Liver (tissue), 8 donors: ENCODE measurements at regions not wholly inside any gene's neighbourhood (a gene's known extent, or its start where the extent isn't known, plus 50 kb on each side); places are given as distances from the start of the nearest gene placed in this dataset.

Experiments used
- DNase-seq: peaks from one replicate; pipeline ENCODE4 v3.0.0-alpha.2; 2017; ENCODE audit warnings: low spot score
- H3K27ac ChIP-seq, 2 donors: one replicate each; pipeline ENCODE4 v1.7.0; 2013; ENCODE audit warnings: inconsistent platforms in 2 of 2, low read length in 2 of 2, control low read depth in 1 of 2, low read depth in 1 of 2, mild to moderate bottlenecking in 1 of 2
- H3K27me3 ChIP-seq, 4 donors: one replicate each; pipeline versions ENCODE4 v1.6.1 to v1.7.0; 2013; ENCODE audit warnings: low read length in 3 of 4, inconsistent platforms in 1 of 4, mild to moderate bottlenecking in 1 of 4, moderate library complexity in 1 of 4; ENCODE audit not compliant: control insufficient read depth in 4 of 4, insufficient read depth in 4 of 4
- H3K36me3 ChIP-seq, 4 donors: one replicate each; pipeline versions ENCODE4 v1.6.1 to v1.7.0; 2013; ENCODE audit warnings: low read length in 3 of 4, mild to moderate bottlenecking in 3 of 4, low read depth in 1 of 4, moderate library complexity in 1 of 4; ENCODE audit not compliant: control insufficient read depth in 4 of 4, insufficient read depth in 3 of 4
- H3K4me1 ChIP-seq, 4 donors: one replicate each; pipeline versions ENCODE4 v1.6.1 to v1.7.0; 2013; ENCODE audit warnings: low read length in 3 of 4, mild to moderate bottlenecking in 3 of 4, moderate library complexity in 1 of 4; ENCODE audit not compliant: control insufficient read depth in 4 of 4, insufficient read depth in 4 of 4
- H3K4me3 ChIP-seq, 3 donors: one replicate each; pipeline versions ENCODE4 v1.6.1 to v1.7.0; 2013; ENCODE audit warnings: low read length in 3 of 3, control low read depth in 1 of 3, low read depth in 1 of 3, mild to moderate bottlenecking in 1 of 3
- H3K9ac ChIP-seq, 2 donors: one replicate each; pipeline ENCODE4 v1.7.0; 2013; ENCODE audit warnings: low read length in 2 of 2, mild to moderate bottlenecking in 2 of 2, moderate library complexity in 2 of 2, control low read depth in 1 of 2, low read depth in 1 of 2
- H3K9me3 ChIP-seq, 4 donors: one replicate each; pipeline versions ENCODE4 v1.6.1 to v1.7.0; 2013; ENCODE audit warnings: low read length in 3 of 4; ENCODE audit not compliant: control insufficient read depth in 4 of 4
- EGR1 ChIP-seq, 2 donors: IDR thresholded peaks; 2 replicates each; pipeline ENCODE4 v1.6.1; 2016 to 2018; ENCODE audit warnings: antibody characterized with exemption in 2 of 2, low read depth in 2 of 2
- FOXA1 ChIP-seq: IDR thresholded peaks from 2 replicates; pipeline ENCODE4 v1.6.1; 2016; ENCODE audit warnings: antibody characterized with exemption
- FOXA2 ChIP-seq: IDR thresholded peaks from 2 replicates; pipeline ENCODE4 v1.6.1; 2016; ENCODE audit warnings: antibody characterized with exemption
- HNF4A ChIP-seq, 2 donors: conservative IDR thresholded peaks; 2 replicates each; pipeline ENCODE4 v1.6.1; 2016; ENCODE audit warnings: antibody characterized with exemption in 2 of 2, mild to moderate bottlenecking in 2 of 2
- HNF4G ChIP-seq: IDR thresholded peaks from 2 replicates; pipeline ENCODE4 v1.6.1; 2016; ENCODE audit warnings: antibody characterized with exemption
- NR2F2 ChIP-seq: IDR thresholded peaks from 2 replicates; pipeline ENCODE4 v1.6.1; 2016; ENCODE audit warnings: antibody characterized with exemption
- RAD21 ChIP-seq, 2 donors: IDR thresholded peaks; 2 replicates each; pipeline ENCODE4 v1.6.1; 2016; ENCODE audit warnings: antibody characterized with exemption in 2 of 2, mild to moderate bottlenecking in 2 of 2
- SP1 ChIP-seq: IDR thresholded peaks from 2 replicates; pipeline ENCODE4 v1.6.1; 2018; ENCODE audit warnings: antibody characterized with exemption, mild to moderate bottlenecking
- YY1 ChIP-seq: IDR thresholded peaks from 2 replicates; pipeline ENCODE4 v1.6.1; 2016; ENCODE audit warnings: antibody characterized with exemption, mild to moderate bottlenecking
- WGBS: extraction: QIAGEN DNeasy Blood & Tissue Kit; methylation state at CpG from one replicate; pipeline ENCODE4 v1.1.7; 2013; 5-methylcytosine and 5-hydroxymethylcytosine counted together
- TF ChIP-seq, protein P1 (sequence below): fragments of 150-350 bp; IDR thresholded peaks from 2 replicates; pipeline ENCODE4 v1.5.1; 2017; ENCODE audit warnings: improper control_type of control experiment, low read depth, low read length; ENCODE audit not compliant: missing input control
- TF ChIP-seq, protein P2 (sequence below): IDR thresholded peaks from 2 replicates; pipeline ENCODE4 v1.6.1; 2016; ENCODE audit warnings: antibody characterized with exemption
- TF ChIP-seq, protein P3 (sequence below): IDR thresholded peaks from 2 replicates; pipeline ENCODE4 v1.6.1; 2016; ENCODE audit warnings: antibody characterized with exemption
- TF ChIP-seq, protein P4 (sequence below): IDR thresholded peaks from 2 replicates; pipeline ENCODE4 v1.6.1; 2016; ENCODE audit warnings: antibody characterized with exemption, mild to moderate bottlenecking
- TF ChIP-seq, protein P5 (sequence below): IDR thresholded peaks from 2 replicates; pipeline ENCODE4 v1.6.1; 2016; ENCODE audit warnings: antibody characterized with exemption
- donor health status: healthy.
- donor health status: healthy.
- donor health status: healthy.
- donor health status: healthy.
- donor health status: healthy.

DNA sequence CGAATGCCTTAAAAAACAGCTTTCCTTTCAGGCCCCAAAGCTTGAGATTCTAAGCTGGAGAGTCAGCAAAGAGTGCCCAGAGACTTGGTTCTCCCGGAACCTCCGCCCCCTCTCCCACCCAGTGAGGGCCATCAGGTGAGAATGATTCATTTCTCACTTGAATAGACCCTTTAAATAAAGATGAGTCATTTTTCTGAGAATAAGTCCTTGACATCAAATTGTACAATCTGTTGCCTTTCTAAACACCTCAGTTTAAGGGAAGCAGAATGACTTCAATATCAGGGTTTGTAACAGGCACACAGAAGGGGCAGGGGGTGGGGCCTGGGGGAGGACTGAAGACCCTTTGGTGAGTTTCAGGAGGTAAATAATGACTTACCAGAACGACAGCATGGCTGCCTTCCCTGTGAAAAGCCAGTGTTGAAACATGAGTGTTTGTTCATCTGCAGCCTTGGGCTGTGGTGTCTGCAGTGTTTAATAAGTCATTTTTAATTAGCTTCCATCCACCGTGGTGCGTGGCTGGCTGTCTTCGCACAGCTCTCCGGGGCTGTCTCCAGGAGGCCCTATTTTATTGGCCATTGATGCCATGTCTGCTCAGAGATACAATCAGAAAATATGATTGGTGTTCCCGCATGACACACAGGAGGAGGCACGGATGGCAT lies 134.9 kb upstream of the ZNF236 start:
- TF ChIP-seq FOXA2 (no peak), YY1 (no peak), FOXA1 (no peak), HNF4G (no peak), NR2F2 (no peak), HNF4A (conservative IDR thresholded peaks at IDR 0.05) (no peak), SP1 (no peak), RAD21 (IDR thresholded peaks at IDR 0.05) (no peak), EGR1 (IDR thresholded peaks at IDR 0.05; ENCODE audit: low read depth in 2 of 2) (no peak)
- TF ChIP-seq, protein P1, sequence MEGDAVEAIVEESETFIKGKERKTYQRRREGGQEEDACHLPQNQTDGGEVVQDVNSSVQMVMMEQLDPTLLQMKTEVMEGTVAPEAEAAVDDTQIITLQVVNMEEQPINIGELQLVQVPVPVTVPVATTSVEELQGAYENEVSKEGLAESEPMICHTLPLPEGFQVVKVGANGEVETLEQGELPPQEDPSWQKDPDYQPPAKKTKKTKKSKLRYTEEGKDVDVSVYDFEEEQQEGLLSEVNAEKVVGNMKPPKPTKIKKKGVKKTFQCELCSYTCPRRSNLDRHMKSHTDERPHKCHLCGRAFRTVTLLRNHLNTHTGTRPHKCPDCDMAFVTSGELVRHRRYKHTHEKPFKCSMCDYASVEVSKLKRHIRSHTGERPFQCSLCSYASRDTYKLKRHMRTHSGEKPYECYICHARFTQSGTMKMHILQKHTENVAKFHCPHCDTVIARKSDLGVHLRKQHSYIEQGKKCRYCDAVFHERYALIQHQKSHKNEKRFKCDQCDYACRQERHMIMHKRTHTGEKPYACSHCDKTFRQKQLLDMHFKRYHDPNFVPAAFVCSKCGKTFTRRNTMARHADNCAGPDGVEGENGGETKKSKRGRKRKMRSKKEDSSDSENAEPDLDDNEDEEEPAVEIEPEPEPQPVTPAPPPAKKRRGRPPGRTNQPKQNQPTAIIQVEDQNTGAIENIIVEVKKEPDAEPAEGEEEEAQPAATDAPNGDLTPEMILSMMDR, result no peak
- TF ChIP-seq, protein P2, sequence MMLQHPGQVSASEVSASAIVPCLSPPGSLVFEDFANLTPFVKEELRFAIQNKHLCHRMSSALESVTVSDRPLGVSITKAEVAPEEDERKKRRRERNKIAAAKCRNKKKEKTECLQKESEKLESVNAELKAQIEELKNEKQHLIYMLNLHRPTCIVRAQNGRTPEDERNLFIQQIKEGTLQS, result no peak
- TF ChIP-seq, protein P3, sequence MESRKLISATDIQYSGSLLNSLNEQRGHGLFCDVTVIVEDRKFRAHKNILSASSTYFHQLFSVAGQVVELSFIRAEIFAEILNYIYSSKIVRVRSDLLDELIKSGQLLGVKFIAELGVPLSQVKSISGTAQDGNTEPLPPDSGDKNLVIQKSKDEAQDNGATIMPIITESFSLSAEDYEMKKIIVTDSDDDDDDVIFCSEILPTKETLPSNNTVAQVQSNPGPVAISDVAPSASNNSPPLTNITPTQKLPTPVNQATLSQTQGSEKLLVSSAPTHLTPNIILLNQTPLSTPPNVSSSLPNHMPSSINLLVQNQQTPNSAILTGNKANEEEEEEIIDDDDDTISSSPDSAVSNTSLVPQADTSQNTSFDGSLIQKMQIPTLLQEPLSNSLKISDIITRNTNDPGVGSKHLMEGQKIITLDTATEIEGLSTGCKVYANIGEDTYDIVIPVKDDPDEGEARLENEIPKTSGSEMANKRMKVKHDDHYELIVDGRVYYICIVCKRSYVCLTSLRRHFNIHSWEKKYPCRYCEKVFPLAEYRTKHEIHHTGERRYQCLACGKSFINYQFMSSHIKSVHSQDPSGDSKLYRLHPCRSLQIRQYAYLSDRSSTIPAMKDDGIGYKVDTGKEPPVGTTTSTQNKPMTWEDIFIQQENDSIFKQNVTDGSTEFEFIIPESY, result no peak
- TF ChIP-seq, protein P4, sequence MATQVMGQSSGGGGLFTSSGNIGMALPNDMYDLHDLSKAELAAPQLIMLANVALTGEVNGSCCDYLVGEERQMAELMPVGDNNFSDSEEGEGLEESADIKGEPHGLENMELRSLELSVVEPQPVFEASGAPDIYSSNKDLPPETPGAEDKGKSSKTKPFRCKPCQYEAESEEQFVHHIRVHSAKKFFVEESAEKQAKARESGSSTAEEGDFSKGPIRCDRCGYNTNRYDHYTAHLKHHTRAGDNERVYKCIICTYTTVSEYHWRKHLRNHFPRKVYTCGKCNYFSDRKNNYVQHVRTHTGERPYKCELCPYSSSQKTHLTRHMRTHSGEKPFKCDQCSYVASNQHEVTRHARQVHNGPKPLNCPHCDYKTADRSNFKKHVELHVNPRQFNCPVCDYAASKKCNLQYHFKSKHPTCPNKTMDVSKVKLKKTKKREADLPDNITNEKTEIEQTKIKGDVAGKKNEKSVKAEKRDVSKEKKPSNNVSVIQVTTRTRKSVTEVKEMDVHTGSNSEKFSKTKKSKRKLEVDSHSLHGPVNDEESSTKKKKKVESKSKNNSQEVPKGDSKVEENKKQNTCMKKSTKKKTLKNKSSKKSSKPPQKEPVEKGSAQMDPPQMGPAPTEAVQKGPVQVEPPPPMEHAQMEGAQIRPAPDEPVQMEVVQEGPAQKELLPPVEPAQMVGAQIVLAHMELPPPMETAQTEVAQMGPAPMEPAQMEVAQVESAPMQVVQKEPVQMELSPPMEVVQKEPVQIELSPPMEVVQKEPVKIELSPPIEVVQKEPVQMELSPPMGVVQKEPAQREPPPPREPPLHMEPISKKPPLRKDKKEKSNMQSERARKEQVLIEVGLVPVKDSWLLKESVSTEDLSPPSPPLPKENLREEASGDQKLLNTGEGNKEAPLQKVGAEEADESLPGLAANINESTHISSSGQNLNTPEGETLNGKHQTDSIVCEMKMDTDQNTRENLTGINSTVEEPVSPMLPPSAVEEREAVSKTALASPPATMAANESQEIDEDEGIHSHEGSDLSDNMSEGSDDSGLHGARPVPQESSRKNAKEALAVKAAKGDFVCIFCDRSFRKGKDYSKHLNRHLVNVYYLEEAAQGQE, result no peak
- TF ChIP-seq, protein P5, sequence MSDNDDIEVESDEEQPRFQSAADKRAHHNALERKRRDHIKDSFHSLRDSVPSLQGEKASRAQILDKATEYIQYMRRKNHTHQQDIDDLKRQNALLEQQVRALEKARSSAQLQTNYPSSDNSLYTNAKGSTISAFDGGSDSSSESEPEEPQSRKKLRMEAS, result no peak
- H3K9me3 ChIP-seq, result no peaks in the 10 kb centered on the region
- 76% methylated on average over 10 of the region's 10 CpGs for WGBS
- no peaks in the 10 kb centered on the region for H3K36me3 ChIP-seq
- no peak overlapping the region for H3K4me3 ChIP-seq
- peaks cover 0 to 5% (median 1%) of the 10 kb centered on the region in 4 donors for H3K27me3 ChIP-seq
- no peak for DNase-seq
- H3K9ac ChIP-seq, result no peak overlapping the region
- no peaks in the 10 kb centered on the region for H3K4me1 ChIP-seq
- H3K27ac ChIP-seq, result no peak overlapping the region

DNA sequence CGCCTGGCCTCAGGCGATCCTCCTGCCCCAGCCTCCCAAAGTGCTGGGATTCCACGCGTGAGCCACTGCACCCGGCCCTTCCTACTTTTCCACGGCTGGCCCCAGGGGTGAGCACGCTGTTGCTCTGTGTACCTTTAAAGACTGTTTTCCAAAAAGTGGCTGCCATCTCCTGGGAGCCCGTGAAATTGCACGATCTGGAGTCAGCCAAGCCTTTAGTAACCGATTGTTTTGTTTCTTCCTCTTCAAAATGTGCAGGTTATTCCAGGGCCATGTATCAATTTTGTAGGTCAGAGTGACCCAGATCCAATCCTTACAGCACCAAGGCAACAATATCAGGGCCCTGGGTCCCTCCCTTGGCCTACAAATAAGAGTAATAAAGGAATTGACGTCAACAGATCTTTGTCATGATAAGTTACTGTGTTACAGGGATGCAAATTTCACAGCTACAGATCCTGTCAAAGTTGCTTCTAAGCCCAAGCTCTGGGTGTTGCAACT lies 135.6 kb upstream of the ZNF236 start:
- 11% methylated on average over 11 of the region's 11 CpGs for WGBS
- Histone ChIP-seq H3K27ac (no peak overlapping the region), H3K27me3 (peaks cover 0 to 3% (median 0%) of the 10 kb centered on the region in 4 donors), H3K4me1 (no peaks in the 10 kb centered on the region), H3K4me3 (no peak overlapping the region), H3K9ac (no peak overlapping the region), H3K36me3 (no peaks in the 10 kb centered on the region), H3K9me3 (no peaks in the 10 kb centered on the region)
- TF ChIP-seq RAD21 (IDR thresholded peaks at IDR 0.05) (peak; percentile 92 to 94), FOXA1 (peak; percentile 20), HNF4G (no peak), NR2F2 (no peak)
- TF ChIP-seq, protein P1, result peak; percentile 71
- no peak for DNase-seq
